GM21737 (cell line): ENCODE measurements at regions not wholly inside any gene's neighbourhood (a gene's known extent, or its start where the extent isn't known, plus 50 kb on each side); places are given as distances from the start of the nearest gene placed in this dataset.
"Not testable (repeated sequence)": the region's sequence is repeated elsewhere in the genome, so short reads cannot be mapped to it uniquely, and the experiment has no call there.

ENCODE experiments used
- ATAC-seq: cut with Tn5 transposase; IDR thresholded peaks from one replicate; pipeline ENCODE4 v1.9.1; 2021; ENCODE audit warnings: mild to moderate bottlenecking, moderate library complexity; ENCODE audit not compliant: unreplicated experiment

DNA sequence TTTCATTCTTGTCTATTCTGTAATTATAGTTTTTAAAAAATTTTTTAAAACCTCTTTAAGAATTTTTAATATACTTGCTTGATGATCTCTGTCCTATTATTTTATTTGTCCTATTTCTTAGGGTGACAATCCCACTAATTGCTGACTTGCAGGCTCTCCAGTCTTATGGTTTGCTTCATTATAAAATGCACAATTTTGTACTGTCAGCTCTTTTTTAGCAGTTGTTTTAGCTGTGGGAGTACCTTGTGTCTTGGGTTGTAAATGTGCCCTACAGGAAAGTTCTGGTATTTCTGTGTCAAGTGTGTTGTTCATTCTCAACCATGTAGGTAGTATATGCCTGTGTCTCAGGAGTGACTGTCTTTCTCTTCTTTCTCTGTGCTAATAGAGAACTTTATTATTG is 118.2 kb upstream of the IL15 start:
- no peak for ATAC-seq

DNA sequence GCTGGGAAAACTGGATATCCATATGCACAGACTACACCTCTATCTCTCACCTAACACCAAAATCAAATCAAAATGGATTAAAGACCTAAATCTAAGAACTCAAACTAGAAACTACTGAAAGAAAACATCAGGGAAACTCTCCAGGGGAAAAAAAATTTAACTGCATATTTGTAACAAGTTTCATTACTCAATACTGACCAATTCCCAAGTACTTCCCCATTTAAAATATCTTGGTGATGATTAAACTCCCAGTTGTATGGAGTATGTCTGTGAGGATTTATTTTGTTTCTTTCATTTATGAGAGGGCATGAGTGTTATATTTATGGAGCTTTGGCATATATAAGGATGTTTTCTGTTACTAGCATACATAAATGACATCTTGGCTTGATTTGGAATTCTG is 112.3 kb upstream of the IL15 start:
- no peak for ATAC-seq

DNA sequence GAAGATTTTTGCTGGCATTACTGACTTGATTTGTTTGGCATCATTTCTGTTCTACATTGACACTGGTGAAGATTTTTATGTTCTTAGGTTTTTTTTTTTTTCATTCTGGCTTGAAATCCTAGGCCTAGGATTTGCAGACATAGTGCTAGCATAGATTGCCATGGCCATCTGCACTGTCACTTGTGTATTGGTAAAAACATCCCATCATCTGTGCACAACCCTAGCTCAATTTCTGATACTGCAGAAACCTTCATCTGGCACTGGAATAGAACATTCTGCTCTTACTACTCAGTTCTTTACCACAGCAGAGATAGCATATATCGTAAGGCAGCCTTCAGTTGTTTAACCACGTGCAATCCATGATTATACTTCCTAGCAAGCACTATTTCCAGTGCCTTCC is 111.5 kb upstream of the IL15 start:
- ATAC-seq, result no peak

DNA sequence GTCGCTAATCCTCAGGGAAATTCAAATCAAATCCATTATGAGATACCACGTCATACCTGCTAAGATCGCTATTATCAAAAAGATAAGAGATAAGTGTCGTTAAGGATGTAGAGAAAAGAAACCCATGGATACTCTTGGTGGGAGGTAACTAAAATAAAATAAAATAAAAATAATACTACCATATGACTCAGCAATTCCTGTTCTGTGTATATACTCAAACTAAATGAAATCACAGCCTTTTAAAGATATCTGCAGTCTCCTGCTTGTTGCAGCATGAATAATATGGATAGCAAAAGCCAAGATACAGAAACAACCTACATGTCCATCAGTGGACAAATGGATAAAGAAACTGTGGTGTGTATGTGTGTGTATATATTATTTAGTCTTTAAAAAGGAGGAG is 105.8 kb upstream of the IL15 start:
- ATAC-seq, result no peak

DNA sequence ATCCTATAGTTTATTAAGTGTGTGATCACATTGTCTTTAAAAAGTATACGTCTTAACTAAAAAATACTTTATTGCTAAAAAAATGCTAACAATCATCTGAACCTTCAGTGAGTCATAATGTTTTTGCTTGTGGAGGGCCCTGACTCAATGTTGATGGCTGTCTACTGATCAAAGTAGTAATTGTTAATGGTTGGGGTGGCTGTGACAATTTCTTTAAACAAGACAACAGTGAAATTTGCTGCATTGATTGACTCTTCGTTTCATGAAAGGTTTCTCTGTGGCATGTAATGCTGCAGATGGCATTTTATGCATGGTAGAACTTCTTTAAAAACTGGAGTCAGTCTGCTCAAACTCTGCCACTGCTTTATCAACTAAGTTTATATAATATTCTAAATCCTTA is 101.4 kb upstream of the IL15 start:
- ATAC-seq, result no peak

DNA sequence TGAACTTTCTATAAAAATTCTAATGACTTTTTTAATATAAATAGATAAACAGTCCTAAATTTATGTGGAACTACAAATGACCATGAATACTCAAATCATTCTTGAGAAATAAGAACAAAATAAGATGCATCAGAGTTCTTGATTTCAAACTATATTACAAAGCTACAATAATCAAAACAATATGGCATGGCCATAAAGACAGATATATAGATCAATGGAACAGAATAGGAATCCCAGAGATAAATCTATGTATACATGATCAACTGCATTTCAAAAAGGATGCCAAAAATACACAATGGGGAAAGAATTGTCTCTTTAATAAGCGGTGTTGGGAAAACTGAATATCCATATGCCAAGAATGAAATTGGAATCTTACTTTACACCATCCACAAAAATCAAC is 98.4 kb upstream of the IL15 start:
- ATAC-seq, result no peak

DNA sequence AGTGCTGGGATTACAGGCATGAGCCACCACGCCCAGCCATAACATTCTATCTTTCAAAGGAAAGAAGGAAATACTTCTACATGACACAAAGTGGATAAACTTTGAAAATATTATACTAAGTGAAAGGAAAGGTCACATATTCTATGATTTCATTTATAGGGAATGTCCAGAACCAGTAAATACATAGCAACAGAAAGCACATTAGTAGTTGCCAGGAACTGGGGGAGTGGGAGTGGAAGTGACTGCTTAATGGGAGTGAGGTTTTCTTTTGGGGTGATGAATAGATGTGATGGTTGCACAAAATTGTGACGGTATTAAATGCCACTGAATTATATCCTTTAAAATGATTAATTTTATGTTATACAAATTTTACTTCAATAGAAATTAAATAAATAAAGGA is 95.7 kb upstream of the IL15 start:
- no peak for ATAC-seq

DNA sequence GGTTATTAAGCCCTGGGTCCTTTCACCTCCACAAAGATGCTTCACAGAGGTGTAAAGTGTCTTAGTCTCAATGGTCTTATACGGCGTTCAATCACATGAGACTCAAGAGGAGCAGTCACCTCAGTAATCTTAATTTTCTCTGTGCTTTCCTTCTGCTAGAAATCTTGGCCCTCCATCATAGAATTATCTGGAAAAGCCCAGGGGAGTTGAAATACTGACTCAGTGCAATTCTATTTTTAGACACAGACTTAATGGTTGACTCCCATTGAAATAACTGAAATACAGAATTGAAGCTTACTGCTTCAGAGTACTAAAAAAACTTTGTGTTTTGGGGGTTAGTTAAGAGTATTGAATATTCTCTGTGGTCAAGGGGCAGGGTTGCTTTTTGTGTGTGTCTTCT is 94.5 kb upstream of the IL15 start:
- ATAC-seq, result no peak

DNA sequence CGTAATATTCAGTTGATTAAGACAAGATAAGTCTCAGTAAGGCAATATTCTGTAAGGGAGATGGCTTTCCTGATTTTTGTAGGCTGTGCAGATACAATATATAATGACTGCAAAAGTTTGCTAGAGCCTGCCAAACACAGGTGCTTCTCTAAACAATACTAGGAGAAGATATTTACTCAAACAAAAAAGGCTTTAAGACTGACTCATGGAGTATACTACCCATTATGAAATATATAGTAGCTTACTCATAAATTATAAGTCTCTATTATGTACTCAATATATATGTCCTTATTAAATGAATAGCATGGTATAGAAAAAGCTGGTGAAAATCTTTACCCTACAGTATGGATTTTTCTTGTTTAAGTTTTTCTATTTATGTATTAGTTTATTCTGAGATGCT is 93.2 kb upstream of the IL15 start:
- ATAC-seq, result no peak

DNA sequence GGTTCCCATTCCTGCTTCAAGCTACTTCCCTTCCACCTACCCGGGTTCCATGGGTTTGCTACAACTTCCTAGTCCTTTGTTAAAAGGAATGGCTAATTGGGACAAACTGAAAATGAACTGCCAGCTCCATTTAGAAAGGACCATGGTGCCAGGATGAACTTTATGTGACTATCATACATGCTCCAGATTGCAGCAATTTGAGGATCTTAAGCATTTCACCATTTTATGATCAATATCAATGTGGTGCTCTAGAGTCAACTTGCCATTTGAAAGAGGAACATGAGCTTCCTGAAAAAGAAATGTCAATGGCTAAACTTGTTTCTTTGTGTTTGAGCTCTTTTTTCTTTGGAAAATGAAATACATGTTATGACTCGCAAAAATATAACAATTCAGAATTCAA is 92.7 kb upstream of the IL15 start:
- ATAC-seq, result no peak

DNA sequence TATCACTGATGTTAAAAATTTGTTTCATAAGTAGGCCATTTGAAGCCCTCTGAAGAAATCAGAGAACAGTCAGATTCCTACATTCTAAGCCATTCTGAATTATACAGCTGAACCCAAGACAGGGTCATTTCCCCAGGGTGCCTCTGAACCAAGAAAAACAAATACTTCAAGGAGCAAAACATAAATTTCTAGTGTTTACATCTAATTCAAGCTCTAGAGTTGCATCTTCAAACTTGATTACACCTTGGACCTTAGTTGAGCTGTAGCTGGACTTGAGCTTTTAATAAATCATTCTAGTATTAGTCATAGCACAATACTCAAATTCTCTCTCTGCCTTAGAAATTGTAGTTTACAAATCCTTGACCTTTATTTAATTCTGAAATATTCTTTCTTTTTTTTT is 87.6 kb upstream of the IL15 start:
- no peak for ATAC-seq

DNA sequence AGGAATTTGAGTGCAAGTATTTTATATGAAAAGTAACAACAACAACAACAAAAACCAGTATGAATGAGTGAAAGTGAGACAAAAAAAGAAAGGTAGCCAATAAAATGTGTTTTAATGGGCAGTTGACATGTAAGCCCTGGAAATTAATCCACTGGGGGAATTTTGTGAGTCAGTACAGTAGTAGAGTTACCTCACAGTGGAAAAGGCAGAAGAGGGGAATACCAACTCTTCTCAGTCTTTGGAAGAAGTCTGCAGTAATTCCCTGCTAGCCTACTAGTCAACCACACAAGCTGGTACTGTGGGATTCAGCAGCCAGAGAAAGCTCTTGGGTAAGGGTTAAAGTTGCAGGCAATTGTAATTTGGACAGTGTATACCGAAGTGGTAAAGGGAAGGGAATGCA is 76.3 kb upstream of the IL15 start:
- ATAC-seq, result no peak

DNA sequence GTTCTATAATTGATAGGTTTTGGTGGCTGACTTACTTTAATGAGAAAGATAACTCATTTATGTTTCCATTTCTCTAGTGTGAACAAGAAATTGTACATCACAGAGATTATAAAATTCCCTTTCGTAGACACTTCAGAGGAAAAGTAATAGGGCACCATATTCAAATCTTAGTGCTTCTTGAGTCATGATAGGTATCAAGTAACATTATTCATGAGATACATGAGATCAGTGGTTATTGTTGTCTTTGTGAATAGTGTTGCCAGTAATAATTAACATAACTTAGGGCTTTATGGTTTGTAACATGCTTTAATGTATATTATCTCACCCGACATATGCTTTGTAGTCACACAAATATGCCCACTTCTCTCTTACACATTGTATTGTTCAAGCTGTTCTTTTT is 73.7 kb upstream of the IL15 start:
- ATAC-seq, result no peak

DNA sequence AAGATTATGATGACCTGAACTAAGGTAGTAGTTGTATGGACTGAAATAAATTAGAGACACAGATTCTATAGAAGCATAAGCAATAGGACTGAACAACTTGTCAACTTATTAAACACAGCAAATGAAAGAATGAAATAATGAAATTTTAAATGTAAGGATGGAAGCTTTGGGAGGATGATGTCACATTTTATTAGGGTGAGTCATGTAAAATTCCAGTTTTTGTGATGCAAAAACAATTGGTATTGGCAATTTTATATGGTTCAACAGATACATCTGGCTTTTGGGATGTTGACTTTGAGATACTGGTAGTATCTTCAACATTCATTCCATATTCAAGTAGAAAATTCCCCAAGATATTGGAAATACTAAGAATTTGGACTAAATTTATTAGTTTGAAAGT is 72.7 kb upstream of the IL15 start:
- ATAC-seq, result no peak

DNA sequence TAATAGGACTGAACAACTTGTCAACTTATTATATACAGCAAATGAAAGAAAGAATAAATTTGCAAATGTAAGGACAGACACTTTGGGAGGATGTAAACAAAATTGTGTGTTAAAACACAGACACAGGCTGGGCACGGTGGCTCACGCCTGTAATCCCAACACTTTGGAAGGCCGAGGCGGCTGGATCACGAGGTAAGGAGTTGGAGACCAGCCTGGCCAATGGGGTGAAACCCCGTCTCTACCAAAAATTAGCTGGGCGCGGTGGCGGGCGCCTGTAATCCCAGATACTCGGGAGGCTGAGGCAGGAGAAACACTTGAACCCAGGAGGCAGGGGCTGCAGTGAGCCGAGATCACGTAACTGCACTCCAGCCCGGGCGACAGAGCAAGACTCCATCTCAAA is 71.4 kb upstream of the IL15 start:
- ATAC-seq, result not testable (repeated sequence)

DNA sequence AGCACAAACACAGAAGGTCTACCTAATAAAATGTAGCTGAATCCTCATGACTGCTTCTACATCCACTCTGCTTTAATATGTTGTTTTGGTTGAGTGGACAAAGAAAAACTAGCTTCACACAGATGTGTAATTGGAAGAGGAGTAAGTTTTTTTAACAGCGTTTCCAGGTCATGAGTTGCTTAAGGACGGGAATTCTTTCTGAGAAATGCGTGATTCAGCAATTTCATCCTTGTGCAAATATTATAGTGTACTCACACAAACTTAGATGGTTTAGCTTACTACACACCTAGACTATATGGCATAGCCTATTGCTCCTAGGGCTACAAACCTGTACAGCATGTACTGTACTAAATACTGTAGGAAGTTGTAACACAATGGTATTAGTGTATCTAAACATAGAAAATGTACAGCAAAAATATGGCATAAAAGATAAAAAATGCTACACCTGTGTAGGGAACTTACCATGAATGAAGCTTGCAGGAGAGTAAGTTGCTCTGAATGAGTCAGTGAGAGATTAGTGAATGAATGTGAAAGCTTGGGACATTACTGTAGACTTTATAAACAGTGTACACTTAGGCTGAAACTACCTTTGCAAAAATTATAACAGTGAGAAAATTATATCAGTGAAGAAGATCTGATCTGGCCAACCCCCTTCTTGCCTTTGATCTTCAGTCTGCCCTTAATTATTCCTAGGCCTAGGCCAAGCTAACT is 70.8 kb upstream of the IL15 start:
- ATAC-seq, result no peak

DNA sequence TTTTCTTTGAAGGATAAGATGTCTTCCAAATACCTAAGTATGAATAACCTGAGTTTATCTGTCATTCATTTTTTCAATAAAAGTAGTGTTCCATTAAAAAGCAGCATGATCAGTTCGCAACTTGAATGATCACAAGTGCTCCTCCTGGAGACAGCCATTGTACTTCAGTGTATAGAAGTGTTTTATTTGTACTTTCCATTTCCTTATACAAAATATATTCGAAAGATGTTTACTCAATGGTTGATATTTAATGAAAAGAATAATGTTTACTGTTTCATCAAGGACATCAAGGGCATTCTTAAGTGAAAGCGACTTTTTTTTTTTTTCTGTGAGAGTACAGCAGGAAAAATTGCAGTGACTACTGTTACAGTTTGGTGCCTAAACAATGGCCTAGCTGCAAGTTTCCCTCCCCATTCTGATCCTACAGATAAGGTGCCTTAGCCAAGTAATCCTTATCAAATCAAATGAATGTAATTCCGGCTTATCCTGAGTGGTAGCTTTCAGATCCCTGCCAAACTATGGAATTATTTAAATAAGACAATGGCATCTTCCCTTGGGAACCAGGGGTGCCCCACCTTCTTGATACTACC is 69.0 kb upstream of the IL15 start:
- no peak for ATAC-seq

DNA sequence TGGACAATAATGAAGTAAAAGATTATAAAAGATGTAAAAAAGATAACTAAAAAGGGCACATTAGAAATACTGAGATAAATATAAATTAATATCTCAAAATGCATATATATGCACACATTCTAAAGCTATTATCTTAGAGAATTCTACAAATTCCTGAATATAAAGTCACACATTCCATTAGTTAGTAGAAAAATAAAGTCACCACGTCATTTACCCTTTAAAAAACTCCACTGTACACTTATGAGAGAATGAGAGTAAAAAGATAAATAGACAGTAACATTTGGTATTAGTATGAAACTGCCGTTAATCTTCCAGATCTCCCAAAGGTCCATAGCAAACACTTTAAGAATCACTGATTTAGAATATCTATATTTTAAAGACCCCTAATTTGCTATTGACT is 67.2 kb upstream of the IL15 start:
- no peak for ATAC-seq

DNA sequence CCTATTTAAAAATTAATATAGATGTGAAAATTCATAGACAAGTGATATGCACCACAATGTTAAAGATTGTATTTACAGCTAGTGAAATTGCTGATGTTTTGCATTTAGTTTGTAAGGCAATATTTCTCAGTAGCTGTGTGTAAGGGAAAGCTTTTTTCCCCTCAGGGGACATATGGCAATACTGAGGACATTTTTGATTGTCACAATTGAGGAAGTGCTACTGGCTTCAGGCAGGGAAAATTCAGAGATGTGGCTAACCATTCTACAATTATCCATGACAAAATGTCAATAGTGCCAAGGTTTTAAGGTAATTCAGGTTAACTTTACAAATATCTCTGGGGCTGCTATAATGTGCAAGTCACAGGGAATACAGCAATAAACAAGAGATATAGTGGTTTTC is 66.1 kb upstream of the IL15 start:
- ATAC-seq, result no peak

DNA sequence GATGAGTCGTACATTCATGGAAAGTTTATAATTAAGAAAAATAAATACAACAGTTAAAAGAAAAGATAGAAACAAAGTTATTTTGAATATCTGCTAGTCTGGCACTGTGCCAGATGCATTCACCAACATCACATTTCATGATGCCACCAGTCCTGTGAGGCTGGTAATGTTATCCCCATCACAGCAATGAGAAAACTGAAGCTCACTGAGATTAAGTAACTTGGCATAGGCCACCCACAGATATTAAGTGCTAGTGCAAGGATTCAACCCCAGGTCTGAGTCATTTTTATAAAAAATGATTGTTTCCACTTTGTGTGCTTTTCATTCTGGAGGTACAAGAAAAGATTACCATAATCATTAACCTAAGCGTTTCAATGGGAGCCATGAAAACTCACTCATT is 65.0 kb upstream of the IL15 start:
- ATAC-seq, result no peak

DNA sequence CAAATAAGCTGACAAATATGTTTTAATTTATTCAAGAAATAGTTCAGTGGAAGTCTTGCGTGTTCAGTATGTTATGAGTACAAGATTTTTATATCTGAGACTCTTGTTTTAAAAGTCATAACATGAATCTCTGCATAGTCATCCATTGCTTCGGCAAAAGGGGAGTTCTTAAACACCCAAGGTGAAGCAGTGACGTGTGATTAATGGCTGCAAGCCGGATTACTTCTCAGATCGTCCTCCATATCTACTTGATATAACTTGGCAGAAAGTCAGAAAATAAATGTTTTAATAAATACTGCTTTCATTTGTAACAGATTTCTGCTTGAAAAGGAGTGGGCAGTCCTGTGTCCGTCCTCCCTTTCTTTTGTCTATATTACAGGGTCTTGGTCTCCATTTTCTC is 64.6 kb upstream of the IL15 start:
- ATAC-seq, result no peak

DNA sequence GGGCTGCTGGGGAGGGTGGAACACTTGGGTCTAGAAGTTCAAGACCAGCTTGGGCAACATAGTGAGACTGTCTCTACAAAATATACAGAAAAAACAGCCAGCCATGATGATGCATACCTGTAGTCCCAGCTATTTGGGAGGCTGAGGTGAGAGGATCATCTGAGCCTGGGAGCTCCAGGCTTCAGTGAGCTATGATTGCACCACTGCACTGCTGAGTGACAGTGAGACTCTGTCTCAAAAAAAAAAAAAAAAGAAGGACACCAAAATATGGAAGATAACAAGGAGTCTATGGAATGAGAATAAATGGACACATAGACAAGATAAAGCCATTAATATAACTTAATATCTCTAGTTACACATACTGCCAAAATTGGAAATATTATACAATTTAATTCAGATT is 62.7 kb upstream of the IL15 start:
- no peak for ATAC-seq

DNA sequence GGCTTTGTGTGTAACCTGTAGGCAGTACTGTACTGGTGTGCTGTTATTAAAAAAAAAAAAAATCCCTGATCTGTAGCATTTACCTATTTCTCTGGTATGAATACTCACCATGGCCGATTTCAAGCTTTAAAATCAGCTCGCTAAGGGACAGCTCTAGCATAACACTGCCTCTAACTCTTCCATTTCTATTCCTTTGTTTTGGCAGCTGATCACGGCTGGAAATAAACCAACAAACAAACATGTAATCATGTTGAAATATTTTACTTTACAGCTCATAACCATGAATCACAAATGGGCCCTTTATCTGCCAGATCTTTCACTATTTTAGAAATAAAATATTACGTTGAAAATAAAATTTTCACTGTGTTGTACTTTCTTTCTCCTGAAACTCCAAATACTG is 60.5 kb upstream of the IL15 start:
- ATAC-seq, result no peak
